Uterus (tissue), 2 donors: ENCODE measurements at regions not wholly inside any gene's neighbourhood (a gene's known extent, or its start where the extent isn't known, plus 50 kb on each side); places are given as distances from the start of the nearest gene placed in this dataset.

ENCODE experiments used
- CTCF ChIP-seq, 4 experiments: fragments of 200-600 bp in 2 of 4; fragments of 450-650 bp in 2 of 4; sonication (generic) in 2 of 4; IDR thresholded peaks; one replicate each; pipeline ENCODE4 v1.5.1; 2016 to 2019; ENCODE audit warnings: antibody characterized with exemption in 4 of 4, mild to moderate bottlenecking in 2 of 4, moderate library complexity in 1 of 4
- POLR2A ChIP-seq, 2 donors: fragments of 450-650 bp; IDR thresholded peaks; one replicate each; pipeline ENCODE4 v1.6.1; 2016; ENCODE audit warnings: antibody characterized with exemption in 2 of 2, mild to moderate bottlenecking in 1 of 2, moderate library complexity in 1 of 2

GRCh38 chr18:78526275-78526674, 453.3 kb upstream of the SALL3 start:
- no peak for TF ChIP-seq CTCF (IDR thresholded peaks at IDR 0.05)
- no peak for TF ChIP-seq POLR2A (IDR thresholded peaks at IDR 0.05)
